ENCODE measurements at regions not wholly inside any gene's neighbourhood (a gene's known extent, or its start where the extent isn't known, plus 50 kb on each side); places are given as distances from the start of the nearest gene placed in this dataset.
A peak's percentile ranks its signal among the peaks of the same experiment; 100 is the strongest.
"Not testable (repeated sequence)": the region's sequence is repeated elsewhere in the genome, so short reads cannot be mapped to it uniquely, and the experiment has no call there.

GRCh38 chr11:37843603-37844002 is 1245.6 kb upstream of the RAG2 start:
- no peak for DNase-seq

GRCh38 chr11:37841016-37841415 is 1243.0 kb upstream of the RAG2 start:
- no peak for DNase-seq

- not testable (repeated sequence) for DNase-seq
Observed at GRCh38 chr11:37840345-37840744, 1242.3 kb upstream of the RAG2 start.

- DNase-seq: no peak
Observed at GRCh38 chr11:37830529-37830928, 1232.5 kb upstream of the RAG2 start.

- peak; percentile 0 for DNase-seq
Observed at GRCh38 chr11:37817727-37818270, 1219.8 kb upstream of the RAG2 start.

GRCh38 chr11:37812281-37812880 is 1214.3 kb upstream of the RAG2 start:
- DNase-seq: peak; percentile 1

GRCh38 chr11:37811349-37811748 is 1213.3 kb upstream of the RAG2 start:
- no peak for DNase-seq

GRCh38 chr11:37804666-37805065 is 1206.6 kb upstream of the RAG2 start:
- DNase-seq: no peak

GRCh38 chr11:37788141-37788877 is 1190.3 kb upstream of the RAG2 start:
- no peak for DNase-seq

- no peak for DNase-seq
Observed at GRCh38 chr11:37786214-37786755, 1188.2 kb upstream of the RAG2 start.

GRCh38 chr11:37774441-37774840 is 1176.4 kb upstream of the RAG2 start:
- DNase-seq: no peak

GRCh38 chr11:37770145-37770544 is 1172.1 kb upstream of the RAG2 start:
- no peak for DNase-seq

GRCh38 chr11:37762079-37762478 is 1164.0 kb upstream of the RAG2 start:
- DNase-seq: no peak

- DNase-seq: no peak
Observed at GRCh38 chr11:37755521-37755920, 1157.5 kb upstream of the RAG2 start.

- no peak for DNase-seq
Observed at GRCh38 chr11:37748641-37749040, 1150.6 kb upstream of the RAG2 start.

- DNase-seq: no peak
Observed at GRCh38 chr11:37747121-37747520, 1149.1 kb upstream of the RAG2 start.

GRCh38 chr11:37727371-37727770 is 1129.3 kb upstream of the RAG2 start:
- DNase-seq: no peak

GRCh38 chr11:37724315-37724714 is 1126.3 kb upstream of the RAG2 start:
- no peak for DNase-seq

- DNase-seq: no peak
Observed at GRCh38 chr11:37721485-37721884, 1123.4 kb upstream of the RAG2 start.

GRCh38 chr11:37718431-37718999 is 1120.5 kb upstream of the RAG2 start:
- no peak for DNase-seq

- no peak for DNase-seq
Observed at GRCh38 chr11:37712251-37712650, 1114.2 kb upstream of the RAG2 start.

GRCh38 chr11:37710031-37710430 is 1112.0 kb upstream of the RAG2 start:
- no peak for DNase-seq

- no peak for DNase-seq
Observed at GRCh38 chr11:37704791-37705190, 1106.8 kb upstream of the RAG2 start.

- DNase-seq: no peak
Observed at GRCh38 chr11:37699644-37700043, 1101.6 kb upstream of the RAG2 start.
